Inferior parietal cortex (tissue), 1 donor: ENCODE measurements at regions not wholly inside any gene's neighbourhood (a gene's known extent, or its start where the extent isn't known, plus 50 kb on each side); places are given as distances from the start of the nearest gene placed in this dataset.
A peak's percentile ranks its signal among the peaks of the same experiment; 100 is the strongest.

Source experiments
- DNase-seq: peaks from one replicate; pipeline ENCODE4 v3.0.0-alpha.2; 2016; ENCODE audit errors: extremely low spot score

DNA sequence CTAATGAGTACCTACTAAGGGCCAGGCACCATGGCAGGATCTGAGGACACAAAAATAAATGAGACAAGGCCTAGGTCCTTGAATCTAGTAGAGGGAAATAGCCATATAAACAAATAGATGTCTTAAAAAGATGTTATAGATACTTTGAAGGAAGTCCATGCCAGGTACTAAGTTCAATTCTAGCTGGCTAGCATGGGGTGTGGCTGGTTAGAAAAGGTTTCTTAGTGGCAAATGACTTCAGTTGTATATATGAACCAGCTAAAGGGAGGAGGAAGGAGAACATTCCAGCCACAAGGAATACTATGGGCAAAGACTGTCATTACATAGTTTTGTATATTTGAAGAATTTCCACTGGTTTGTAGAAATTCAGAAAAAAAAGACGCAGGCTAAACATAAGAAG lies 133.6 kb upstream of the BMP4 start:
- DNase-seq = no peak

DNA sequence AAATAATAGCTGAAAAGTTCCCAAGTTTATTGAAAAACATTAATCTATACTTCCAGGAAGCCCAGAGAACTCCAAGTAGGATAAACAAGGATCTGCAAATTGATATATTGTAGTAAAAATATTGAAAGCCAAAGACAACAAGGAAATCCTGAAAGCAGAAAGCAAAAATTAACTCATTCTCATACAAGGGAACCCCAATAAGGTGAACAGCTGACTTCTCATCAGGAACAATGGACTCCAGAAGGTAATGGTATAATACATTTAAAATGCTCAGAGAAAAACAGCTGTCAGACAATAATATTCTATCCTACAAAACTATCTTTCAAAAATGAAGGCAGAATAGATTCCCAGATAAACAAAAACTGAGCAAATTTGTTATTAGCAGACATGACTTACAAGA lies 138.1 kb upstream of the BMP4 start:
- no peak for DNase-seq

DNA sequence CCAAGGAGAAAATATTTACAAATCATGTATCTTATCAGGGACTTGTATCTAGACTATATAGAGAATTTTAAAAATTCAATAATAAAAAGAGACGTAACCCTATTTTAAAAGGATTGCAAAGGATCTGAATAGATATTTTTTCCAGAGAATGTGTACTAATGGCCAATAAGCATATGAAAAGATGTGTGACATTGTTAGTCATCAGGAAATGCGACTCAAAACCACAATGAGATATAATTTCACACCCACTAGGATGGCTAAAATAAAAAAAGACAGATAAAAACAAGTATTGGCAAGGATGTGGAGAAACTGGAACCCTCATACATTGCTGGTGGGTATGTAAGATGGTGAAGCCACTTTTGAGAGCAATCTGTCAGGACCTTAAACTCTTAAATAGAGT lies 141.9 kb upstream of the BMP4 start:
- DNase-seq = no peak

DNA sequence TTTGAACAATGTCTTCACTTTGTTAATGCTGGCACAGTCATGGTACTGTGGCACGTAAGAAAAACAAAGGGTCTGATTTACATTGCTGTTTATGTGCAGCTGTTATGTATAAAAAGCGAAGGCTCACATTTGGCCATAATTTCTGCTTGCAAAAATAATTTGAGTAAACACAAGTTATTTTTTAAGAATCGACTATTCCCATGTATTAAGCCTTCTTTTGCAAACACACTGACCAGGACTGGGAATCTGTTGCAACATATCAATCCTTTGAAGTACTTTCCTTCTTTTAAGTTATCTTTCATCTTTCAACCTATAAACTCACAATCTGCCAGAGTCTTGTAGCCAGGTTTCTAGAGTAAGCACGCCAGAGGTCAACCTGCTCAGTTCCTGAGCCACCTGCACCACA lies 145.4 kb upstream of the BMP4 start:
- no peak for DNase-seq

DNA sequence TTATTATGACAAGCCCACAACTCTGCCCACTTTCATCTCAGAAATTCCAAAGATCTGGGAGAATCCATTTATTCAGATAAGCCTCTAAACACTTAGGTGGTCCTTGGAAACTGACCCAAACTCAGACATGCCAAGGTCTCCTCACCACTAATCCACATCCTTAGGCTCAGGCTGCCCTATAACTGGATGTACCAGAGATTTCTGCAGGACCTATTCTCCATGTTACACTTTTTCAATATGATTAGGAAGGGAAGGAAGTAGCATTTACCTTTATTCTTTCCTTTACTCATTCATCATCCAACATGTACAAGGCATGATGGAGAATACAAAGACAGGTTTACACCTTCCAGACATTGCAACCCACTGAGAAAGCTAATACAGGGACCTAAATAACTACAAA lies 145.9 kb upstream of the BMP4 start:
- DNase-seq = no peak

DNA sequence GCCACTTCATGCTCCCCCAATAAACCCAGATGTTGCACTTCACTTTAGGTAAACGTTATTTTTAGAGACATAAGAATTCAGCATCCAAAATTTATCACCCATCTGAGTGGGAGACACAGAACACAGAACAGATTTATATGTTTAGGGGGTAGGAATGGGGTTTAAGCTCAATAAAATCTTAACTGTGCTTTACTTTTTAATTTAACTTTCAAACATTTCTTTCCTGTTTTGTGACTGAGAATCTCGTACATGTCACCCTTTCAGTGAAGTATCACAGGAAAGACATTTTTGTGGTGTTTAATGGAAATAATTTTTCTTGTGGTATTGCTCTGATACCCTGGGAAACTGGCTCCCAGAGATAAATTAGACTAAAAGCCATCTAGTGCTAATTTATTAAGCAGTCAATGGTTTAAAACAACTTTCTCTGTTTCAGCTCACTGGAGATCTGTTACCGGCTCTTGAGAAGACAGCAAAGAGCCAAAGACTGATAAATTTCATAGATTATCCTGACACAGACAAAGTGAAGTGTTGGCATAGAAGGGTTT lies 148.0 kb upstream of the BMP4 start:
- no peak for DNase-seq

DNA sequence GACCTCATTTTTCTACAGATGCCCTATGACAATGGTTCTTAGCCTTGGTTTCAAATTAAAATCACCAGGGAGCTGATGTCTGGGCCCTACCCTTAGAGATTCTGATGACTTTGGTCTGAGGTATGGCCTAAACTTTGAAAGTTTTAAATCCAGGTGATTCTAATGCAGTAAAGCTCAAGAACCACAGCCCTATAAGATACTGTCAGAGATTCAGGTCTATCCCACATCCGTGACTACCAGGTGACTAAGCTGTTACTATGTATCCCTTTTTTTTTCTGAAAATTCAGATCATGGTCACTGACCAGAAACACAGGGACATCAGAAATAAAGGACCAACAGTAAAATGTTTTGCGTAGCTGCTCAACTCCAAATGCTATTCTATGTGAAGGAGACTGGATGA lies 148.8 kb upstream of the BMP4 start:
- no peak for DNase-seq

DNA sequence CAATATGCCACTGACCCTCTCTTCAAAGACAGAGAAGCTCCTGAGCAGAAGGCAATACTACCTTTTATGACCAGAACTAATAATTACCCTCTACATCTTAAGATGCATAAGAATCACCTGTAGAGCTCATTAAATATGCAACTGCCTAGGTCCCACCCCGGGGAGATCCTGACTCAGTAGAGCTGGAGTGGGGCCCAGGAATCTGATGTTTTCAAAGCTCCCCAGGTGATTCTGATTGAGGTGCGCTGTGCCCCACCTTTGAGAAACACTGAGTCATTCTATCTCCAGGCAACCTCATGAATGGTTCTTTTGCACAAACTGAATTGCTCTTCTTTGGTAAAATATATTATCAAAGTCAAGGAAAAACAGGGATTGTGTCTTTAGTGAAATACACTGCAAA lies 149.3 kb upstream of the BMP4 start:
- DNase-seq = no peak

DNA sequence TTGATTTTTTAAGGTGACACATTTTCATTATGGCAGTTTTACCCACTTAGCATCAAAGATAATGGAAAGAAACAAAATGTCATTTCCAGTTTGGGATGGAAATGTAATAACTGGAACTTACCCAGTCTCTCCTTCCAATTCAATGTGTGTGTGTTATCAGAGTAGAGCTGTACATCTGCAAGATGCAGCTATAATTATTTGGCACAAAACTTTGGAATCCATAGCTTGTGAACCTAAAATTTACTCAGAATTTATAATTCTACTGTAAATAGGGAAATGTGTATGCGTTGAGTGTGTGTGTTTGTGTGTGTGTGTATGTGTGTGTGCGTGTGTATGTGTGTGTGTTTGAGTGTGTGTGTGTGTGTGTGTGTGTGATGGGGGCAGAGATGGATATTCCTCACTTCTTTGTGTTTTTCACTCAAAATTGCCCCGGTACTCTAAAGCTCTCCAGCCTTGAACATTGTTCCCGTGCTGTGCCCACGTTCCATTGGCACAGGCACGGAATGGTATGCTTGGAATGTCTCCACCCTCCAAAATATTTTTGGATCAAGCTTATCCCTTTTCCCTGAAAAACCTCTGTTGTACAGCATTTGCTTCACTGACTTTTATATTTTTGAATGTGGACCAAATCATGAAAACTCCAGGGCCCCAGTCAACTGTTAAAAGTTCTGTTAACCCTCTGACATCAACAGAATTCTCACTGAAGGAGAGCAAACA lies 150.2 kb upstream of the BMP4 start:
- no peak for DNase-seq

DNA sequence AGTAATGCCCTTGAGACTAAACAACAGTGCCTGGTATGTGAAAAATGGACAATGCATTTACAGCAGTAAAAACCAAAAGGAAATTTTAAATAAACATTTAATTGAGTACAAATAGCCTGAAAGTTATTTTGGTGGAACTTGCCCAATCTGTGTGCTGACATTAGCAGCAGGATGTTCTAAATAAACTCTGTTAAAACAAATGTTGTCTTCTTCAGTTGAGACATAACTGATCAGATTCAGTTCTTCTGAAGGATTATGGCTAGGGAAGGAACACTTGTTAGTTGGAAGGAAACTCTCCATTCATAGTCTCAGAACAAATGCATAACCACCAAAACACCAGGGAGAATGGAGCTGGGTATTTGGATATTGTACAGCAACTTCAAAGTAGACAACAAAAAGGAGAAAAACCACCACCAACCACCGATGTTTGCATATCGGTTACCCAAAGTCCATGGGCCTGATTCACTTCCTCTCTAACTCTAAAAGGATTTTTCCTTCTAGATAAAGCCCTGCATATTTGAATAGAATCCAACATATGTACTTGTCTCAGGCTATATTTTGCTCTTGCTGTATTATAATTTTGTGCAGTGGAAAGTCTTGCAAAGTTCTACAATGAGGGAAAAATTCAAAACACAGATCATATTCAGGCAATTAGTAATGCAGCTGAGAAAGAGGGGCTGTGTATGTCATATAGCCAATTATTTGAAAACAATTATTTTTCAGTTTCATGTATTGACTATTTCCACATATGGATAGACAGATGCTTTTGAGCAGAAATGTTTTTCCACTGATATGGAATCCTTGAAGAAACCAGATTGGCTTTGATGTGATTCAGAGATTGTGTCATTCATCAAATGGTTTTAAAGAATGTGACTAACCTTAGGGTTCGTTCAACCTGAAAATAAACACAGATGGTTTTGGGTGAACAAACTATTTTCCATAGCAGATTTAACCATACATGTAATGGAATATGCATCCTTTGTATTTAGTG lies 152.2 kb upstream of the BMP4 start:
- DNase-seq = no peak

DNA sequence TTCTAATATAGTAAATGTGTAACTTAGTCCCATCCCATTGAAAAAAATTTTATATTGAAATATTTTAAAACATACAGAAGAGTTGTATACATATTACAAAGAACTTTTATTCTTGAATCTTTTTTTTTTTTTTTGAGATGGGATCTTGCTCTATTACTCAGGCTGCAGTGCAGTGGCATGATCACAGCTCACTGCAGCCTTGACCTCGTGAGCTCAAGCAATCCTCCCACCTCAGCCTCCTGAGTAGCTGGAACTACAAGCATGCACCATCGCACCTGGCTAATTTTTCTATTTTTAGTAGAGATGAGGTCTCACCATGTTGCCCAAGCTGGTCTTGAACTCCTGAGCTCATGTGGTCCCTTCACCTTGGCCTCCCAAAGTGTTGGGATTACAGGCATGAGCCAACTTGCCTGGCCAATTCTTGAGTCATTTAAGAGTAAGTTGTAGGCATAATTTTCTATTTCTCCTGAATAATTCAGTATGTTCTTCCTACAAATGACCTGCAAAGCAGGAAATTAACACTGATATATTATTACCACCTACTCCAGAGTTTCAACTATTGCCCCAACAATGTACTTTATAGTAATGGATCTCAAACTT lies 153.0 kb upstream of the BMP4 start:
- DNase-seq = no peak

DNA sequence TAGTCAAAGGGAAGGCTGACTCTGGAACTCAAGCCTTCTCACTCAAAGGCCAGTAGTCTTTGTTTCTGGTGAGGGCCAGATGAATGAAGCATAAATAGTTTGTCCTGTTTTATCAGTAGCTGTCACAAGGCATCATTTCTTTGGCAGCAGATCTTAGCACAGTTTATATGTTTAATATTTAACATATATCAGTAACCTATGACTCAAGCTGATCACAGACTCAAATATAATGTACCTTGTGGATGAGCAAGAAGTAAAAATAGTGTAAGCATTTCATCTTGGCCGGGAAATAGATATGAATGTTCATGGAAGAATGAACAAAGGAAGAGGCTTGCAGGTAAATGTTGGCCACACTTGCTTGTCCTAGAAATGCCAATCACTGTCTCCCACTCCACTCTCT lies 158.3 kb upstream of the BMP4 start:
- DNase-seq = no peak

DNA sequence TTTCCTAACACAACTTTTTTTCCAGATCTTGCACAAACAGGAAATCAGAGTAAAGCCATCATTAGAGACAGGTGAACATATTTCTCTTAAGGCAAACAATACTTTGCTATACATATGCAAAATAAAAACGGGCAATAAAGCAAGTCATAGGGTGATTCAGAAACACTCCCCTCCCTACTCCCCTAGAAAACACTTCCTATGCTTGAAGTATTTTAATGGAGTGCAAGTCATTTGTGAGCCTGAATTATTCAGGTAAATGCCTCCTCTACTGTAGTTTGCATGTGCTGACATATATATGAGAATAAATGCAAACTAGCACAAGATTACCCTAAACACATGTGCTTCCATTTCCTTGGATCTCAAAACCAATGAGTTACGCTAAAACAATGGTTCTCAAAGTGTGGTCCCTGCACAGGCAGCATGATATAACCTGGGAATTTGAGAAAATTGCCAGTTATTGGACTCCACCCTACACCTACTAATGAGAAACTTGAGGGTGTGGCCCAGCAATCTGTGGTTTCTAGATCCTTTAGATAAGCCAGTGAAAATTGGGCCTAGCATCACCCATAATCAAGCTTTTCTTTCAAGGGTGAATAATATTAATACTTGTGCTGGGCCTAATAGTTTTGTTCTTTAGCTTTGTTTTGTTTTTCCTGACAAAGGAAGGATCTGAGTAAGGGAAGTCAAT lies 159.7 kb upstream of the BMP4 start:
- no peak for DNase-seq

DNA sequence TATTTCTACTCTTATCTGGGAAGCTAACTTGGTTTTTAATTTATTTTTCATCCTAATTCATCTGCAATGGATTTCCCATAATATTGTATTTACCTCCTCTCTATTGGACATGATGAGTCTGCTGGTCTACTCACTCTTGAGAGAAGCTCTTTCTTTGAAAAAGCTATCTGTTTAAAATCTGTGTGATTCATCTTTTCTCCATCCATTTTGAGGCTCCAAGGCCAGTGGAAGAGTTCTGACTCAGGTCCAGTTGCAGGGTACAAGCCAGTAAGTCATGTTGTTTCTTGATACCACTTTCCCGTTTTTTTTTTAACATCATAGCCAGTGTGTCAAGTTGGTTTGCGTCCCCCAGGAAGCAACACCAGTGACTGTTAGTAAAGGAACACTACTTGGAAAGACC lies 160.3 kb upstream of the BMP4 start:
- DNase-seq = no peak

DNA sequence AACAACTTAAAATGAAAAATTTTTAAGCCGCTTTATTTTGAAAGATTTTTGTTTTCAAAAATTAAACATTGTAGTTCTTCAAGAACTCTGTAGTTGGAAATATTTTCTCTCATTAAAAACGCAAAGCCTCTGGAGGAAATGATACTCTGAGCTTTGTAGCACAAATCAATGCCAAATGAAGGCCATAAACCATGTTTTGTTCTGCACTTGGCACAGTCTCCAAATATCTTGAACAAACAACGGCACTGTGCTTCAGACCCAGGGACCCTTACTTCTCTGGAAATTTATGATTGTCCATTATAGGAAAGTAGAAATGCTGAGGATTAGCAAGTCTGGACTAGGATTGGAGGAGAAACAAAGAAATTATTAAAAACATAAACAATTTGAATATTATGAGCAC lies 160.8 kb upstream of the BMP4 start:
- DNase-seq = peak; percentile 48

DNA sequence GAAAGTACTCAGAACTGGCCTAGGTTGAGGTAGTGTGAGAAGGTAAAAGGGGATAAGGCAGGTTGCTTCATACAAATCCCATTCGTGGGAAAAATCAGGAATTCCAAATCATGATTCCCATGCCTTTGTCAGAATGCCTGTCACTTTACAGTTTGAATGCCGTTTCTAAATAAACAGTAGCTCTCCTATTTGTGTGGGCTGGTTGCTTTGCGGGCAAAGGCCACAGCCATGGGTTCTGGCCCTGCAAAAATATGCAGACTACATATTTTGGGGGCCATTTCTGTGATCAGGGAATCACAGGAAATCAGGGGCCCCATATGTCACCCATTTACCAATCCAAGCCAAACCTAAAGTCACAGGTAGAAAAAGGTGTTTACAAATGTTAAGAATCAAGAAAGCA lies 161.3 kb upstream of the BMP4 start:
- no peak for DNase-seq

DNA sequence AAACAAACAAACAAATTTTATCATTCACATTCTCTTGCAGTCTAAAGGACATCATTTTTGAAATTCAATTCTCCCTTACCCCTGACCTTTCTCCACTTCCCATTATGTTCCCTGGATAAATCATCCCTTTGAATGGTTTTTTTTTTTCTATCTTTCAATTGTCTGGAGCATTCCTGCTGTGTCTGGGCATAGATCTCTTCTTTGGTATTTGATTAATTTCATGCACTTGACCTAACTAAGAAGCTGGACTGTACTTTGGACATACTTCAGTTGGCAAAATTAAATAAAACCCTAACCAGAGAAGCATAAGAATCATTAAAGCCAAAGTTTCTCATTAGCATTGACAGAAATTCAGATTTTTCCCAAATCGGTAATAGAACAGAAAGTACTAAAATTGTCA lies 163.6 kb upstream of the BMP4 start:
- DNase-seq = no peak

DNA sequence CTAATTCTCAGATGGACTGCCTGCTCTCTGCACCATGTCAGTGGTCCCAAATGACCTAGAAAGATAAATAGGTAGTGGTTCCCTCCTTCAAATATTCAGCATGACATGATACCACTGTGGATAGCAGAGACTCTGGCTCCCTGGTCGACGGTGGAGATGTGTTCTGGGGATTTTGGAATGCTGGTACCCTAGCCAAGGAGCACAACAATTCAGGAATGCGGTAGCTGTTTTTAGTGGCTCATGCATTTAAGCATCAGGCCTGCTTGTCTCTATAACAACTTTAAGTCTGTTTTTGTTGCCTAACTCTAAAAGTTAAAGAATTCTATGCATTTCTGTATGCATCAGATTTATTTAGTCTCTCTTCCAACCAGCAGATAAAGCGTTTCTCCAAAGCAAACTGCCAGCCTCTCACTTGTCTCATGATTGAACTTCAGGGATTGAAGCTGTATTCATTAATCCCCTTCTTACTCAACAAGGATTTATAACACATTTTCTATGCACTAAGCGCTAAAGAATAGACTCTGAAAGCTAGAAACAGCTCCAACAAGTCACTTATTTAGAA lies 164.9 kb upstream of the BMP4 start:
- DNase-seq = no peak

DNA sequence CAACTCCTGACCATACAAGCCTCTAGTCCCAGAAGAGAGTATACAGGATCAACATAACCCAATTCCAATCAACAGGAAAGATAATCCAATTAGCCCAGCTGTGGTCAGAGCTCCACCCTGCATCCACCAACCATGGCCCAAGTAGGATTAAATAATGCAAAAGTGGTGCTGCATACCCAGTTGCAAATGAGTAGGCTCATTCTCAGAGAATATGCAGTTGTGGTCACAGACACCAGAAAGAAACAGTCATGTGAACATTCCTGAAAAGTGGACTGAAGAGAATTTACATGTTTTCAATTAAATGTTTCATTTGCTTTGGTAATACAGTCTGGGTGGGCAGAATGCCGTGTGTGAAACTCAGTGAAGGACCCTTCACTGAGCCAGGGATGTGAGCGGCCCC lies 167.2 kb upstream of the BMP4 start:
- DNase-seq = no peak

DNA sequence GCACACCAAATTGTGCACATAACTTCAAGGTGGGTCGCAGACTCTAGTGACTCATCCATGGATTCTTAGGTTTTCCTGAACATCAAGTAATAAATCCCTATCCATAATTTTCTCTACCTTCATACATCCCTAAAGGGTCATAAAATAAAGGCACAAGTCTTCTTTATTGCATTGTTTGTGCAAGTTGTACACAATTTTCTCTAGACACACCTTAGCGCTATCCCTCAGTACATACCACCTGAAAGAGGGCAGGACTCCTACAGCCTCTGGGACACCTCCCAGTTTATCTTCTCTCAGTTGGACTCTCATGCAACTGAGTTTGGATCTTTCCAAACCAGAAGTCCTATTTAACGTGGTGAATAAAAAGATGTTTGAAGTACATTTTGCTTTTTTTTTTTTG lies 168.5 kb upstream of the BMP4 start:
- no peak for DNase-seq

DNA sequence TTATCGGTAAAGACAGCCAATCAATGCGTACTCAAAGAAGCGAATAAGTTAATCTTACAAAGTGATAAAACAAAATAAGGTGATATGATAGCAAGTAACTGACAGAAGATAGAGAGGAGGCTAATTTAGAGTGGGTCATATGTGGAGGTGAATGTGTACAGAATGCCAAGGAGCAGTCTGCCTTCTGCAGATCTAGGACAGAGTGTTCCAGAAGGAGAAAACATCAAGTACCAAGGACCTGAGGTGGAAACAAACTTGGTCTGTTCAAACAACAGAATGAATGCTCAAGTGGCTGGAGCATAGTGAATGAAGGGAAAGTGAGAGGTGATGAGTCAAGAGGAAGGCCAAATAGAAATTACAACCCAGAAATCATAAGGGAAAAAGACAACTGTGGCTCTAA lies 170.3 kb upstream of the BMP4 start:
- no peak for DNase-seq

DNA sequence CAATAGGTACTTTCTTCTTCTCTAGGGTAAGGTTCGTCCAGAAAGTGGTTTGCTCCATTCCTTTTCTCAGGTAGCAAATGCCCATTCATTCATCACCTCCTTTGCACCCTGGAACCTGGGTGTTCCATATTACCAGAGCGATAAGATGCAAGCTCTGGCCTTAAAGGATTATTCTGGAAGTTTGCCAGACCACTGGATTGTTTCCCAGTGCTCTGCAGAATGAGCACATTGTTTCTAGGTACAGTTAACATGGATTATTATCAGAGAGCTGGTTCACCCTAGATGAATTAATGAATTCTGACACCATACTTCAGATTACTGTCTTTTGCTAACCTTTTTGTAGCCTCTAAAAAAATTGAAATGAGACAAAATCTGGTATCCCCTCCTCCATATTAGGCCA lies 170.9 kb upstream of the BMP4 start:
- DNase-seq = no peak
